ENCODE measurements at regions not wholly inside any gene's neighbourhood (a gene's known extent, or its start where the extent isn't known, plus 50 kb on each side); places are given as distances from the start of the nearest gene placed in this dataset.

- TF ChIP-seq, protein P1, sequence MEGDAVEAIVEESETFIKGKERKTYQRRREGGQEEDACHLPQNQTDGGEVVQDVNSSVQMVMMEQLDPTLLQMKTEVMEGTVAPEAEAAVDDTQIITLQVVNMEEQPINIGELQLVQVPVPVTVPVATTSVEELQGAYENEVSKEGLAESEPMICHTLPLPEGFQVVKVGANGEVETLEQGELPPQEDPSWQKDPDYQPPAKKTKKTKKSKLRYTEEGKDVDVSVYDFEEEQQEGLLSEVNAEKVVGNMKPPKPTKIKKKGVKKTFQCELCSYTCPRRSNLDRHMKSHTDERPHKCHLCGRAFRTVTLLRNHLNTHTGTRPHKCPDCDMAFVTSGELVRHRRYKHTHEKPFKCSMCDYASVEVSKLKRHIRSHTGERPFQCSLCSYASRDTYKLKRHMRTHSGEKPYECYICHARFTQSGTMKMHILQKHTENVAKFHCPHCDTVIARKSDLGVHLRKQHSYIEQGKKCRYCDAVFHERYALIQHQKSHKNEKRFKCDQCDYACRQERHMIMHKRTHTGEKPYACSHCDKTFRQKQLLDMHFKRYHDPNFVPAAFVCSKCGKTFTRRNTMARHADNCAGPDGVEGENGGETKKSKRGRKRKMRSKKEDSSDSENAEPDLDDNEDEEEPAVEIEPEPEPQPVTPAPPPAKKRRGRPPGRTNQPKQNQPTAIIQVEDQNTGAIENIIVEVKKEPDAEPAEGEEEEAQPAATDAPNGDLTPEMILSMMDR (IDR thresholded peaks at IDR 0.05; ENCODE audit: insufficient read depth, low read length), result no peak
- no peak for TF ChIP-seq REST (IDR thresholded peaks at IDR 0.05; ENCODE audit: insufficient replicate concordance, low read depth)
- TF ChIP-seq GABPA (IDR thresholded peaks at IDR 0.05; ENCODE audit: low read depth), result no peak
- no peak for TF ChIP-seq POLR2AphosphoS5 (IDR thresholded peaks at IDR 0.05; ENCODE audit: low read depth)
- no peak for TF ChIP-seq SPI1 (IDR thresholded peaks at IDR 0.05; ENCODE audit: borderline replicate concordance, low read depth)
- Histone ChIP-seq H3K27ac (replicated peaks) (no peak overlapping the region), H3K4me3 (replicated peaks; ENCODE audit: insufficient read depth, low read length) (no peak overlapping the region), H3K27me3 (ENCODE audit: insufficient read depth, poor library complexity, severe bottlenecking) (no peaks in the 10 kb centered on the region)
- no peak for DNase-seq (ENCODE audit: low read depth in 1 of 2, low spot score in 1 of 2)
Observed at GRCh38 chr5:141785135-141785534, 93.1 kb downstream of the PCDH1 start.

DNA sequence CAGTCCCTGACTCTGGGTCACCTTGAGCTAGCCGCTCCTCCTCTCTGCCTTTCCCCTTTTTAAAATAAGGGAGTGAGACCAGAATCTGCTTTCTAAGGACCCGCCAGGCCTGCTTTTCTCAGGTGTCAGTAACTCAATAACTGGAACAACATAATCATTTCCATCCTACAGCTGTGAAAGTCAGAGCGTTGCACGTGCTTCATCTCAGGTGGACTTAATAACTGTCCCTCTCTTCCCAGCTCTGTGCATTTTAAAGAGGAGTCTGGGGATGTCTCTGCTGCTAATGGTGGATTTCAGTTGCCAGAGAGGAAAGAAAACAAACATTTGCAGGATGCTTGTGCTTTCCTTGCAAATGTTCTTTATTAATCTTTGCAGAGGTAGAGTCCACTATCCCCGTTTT lies 93.7 kb downstream of the PCDH1 start:
- DNase-seq (ENCODE audit: low read depth in 1 of 2, low spot score in 1 of 2), result no peak
- Histone ChIP-seq H3K4me3 (replicated peaks; ENCODE audit: insufficient read depth, low read length) (no peak overlapping the region), H3K27me3 (ENCODE audit: insufficient read depth, poor library complexity, severe bottlenecking) (no peaks in the 10 kb centered on the region), H3K27ac (replicated peaks) (no peak overlapping the region)
- TF ChIP-seq REST (IDR thresholded peaks at IDR 0.05; ENCODE audit: insufficient replicate concordance, low read depth) (no peak), POLR2AphosphoS5 (IDR thresholded peaks at IDR 0.05; ENCODE audit: low read depth) (no peak), SPI1 (IDR thresholded peaks at IDR 0.05; ENCODE audit: borderline replicate concordance, low read depth) (no peak), GABPA (IDR thresholded peaks at IDR 0.05; ENCODE audit: low read depth) (no peak)
- TF ChIP-seq, protein P1 (IDR thresholded peaks at IDR 0.05; ENCODE audit: insufficient read depth, low read length), result no peak

- no peak overlapping the region for H3K4me3 ChIP-seq (replicated peaks; ENCODE audit: insufficient read depth, low read length)
- H3K27me3 ChIP-seq (ENCODE audit: insufficient read depth, poor library complexity, severe bottlenecking), result no peaks in the 10 kb centered on the region
- no peak for DNase-seq (ENCODE audit: low read depth in 1 of 2, low spot score in 1 of 2)
- H3K27ac ChIP-seq (replicated peaks), result no peak overlapping the region
- TF ChIP-seq REST (IDR thresholded peaks at IDR 0.05; ENCODE audit: insufficient replicate concordance, low read depth) (no peak), GABPA (IDR thresholded peaks at IDR 0.05; ENCODE audit: low read depth) (no peak), SPI1 (IDR thresholded peaks at IDR 0.05; ENCODE audit: borderline replicate concordance, low read depth) (no peak), POLR2AphosphoS5 (IDR thresholded peaks at IDR 0.05; ENCODE audit: low read depth) (no peak)
- TF ChIP-seq, protein P1 (IDR thresholded peaks at IDR 0.05; ENCODE audit: insufficient read depth, low read length), result no peak
Observed at GRCh38 chr5:141783947-141784296, 94.3 kb downstream of the PCDH1 start.
